ENCODE measurements at regions not wholly inside any gene's neighbourhood (a gene's known extent, or its start where the extent isn't known, plus 50 kb on each side); places are given as distances from the start of the nearest gene placed in this dataset.
"Not testable (repeated sequence)": the region's sequence is repeated elsewhere in the genome, so short reads cannot be mapped to it uniquely, and the experiment has no call there.

- Mint-ChIP-seq H3K27me3 (peaks cover 0 to 5% (median 0%) of the 10 kb centered on the region in 3 donors), H3K27ac (no peak overlapping the region), H3K4me1 (no peaks in the 10 kb centered on the region), H3K9me3 (peaks cover 0 to 13% (median 0%) of the 10 kb centered on the region in 7 donors), H3K4me3 (no peak overlapping the region), H3K36me3 (no peaks in the 10 kb centered on the region)
- DNase-seq (no peak), ATAC-seq (ENCODE audit: low read depth in 2 of 2) (no peak)
Measured at GRCh38 chr6:79824202-79824601, 123.2 kb downstream of the ELOVL4 start.

- ATAC-seq (ENCODE audit: low read depth in 2 of 2): no peak
- Mint-ChIP-seq H3K4me1 (no peaks in the 10 kb centered on the region), H3K27me3 (peaks cover 0 to 10% (median 5%) of the 10 kb centered on the region in 3 donors), H3K9me3 (peaks cover 0 to 9% (median 0%) of the 10 kb centered on the region in 7 donors), H3K4me3 (no peak overlapping the region), H3K27ac (no peak overlapping the region), H3K36me3 (no peaks in the 10 kb centered on the region)
- no peak for DNase-seq
Measured at GRCh38 chr6:79821859-79822258, 125.5 kb downstream of the ELOVL4 start.

GRCh38 chr6:79818471-79818870, 128.9 kb downstream of the ELOVL4 start:
- H3K9me3 Mint-ChIP-seq: no peaks in the 10 kb centered on the region
- H3K4me1 Mint-ChIP-seq: no peaks in the 10 kb centered on the region
- peaks cover 0 to 11% (median 5%) of the 10 kb centered on the region in 3 donors for H3K27me3 Mint-ChIP-seq
- no peak overlapping the region for H3K27ac Mint-ChIP-seq
- DNase-seq: no peak
- H3K36me3 Mint-ChIP-seq: no peaks in the 10 kb centered on the region
- no peak overlapping the region for H3K4me3 Mint-ChIP-seq
- no peak for ATAC-seq (ENCODE audit: low read depth in 2 of 2)

- no peak overlapping the region for H3K4me3 Mint-ChIP-seq
- H3K4me1 Mint-ChIP-seq: no peaks in the 10 kb centered on the region
- H3K27me3 Mint-ChIP-seq: peaks cover 8 to 13% (median 9%) of the 10 kb centered on the region in 3 donors
Measured at GRCh38 chr6:79814940-79815339, 132.4 kb downstream of the ELOVL4 start.

GRCh38 chr6:79813854-79814709, 133.3 kb downstream of the ELOVL4 start:
- H3K36me3 Mint-ChIP-seq: no peaks in the 10 kb centered on the region
- DNase-seq (peak; percentile 38), ATAC-seq (ENCODE audit: low read depth in 2 of 2) (peak in 1 of 2 donors; percentile 61)
- H3K27ac Mint-ChIP-seq: no peak overlapping the region
- H3K4me3 Mint-ChIP-seq: no peak overlapping the region
- no peaks in the 10 kb centered on the region for H3K9me3 Mint-ChIP-seq
- H3K27me3 Mint-ChIP-seq: peaks cover 10 to 13% (median 10%) of the 10 kb centered on the region in 3 donors
- H3K4me1 Mint-ChIP-seq: no peaks in the 10 kb centered on the region

More at GRCh38 chr6:79814940-79815339, 132.4 kb downstream of the ELOVL4 start:
- H3K27ac Mint-ChIP-seq: no peak overlapping the region
- H3K9me3 Mint-ChIP-seq: no peaks in the 10 kb centered on the region
- ATAC-seq (ENCODE audit: low read depth in 2 of 2) (no peak), DNase-seq (no peak)
- H3K36me3 Mint-ChIP-seq: no peaks in the 10 kb centered on the region

GRCh38 chr6:79813143-79813850, 134.1 kb downstream of the ELOVL4 start:
- no peak overlapping the region for H3K4me3 Mint-ChIP-seq
- no peaks in the 10 kb centered on the region for H3K9me3 Mint-ChIP-seq
- DNase-seq: no peak

GRCh38 chr6:79812195-79812594, 135.2 kb downstream of the ELOVL4 start:
- Mint-ChIP-seq H3K36me3 (no peaks in the 10 kb centered on the region), H3K4me3 (no peak overlapping the region), H3K4me1 (no peaks in the 10 kb centered on the region), H3K27ac (no peak overlapping the region), H3K9me3 (peaks cover 0 to under 1% (median 0%) of the 10 kb centered on the region in 7 donors), H3K27me3 (peaks cover 14 to 18% (median 14%) of the 10 kb centered on the region in 3 donors)
- ATAC-seq (ENCODE audit: low read depth in 2 of 2) (no peak), DNase-seq (no peak)

More at GRCh38 chr6:79813143-79813850, 134.1 kb downstream of the ELOVL4 start:
- Mint-ChIP-seq H3K27ac (no peak overlapping the region), H3K4me1 (no peaks in the 10 kb centered on the region), H3K27me3 (peaks cover 8 to 18% (median 16%) of the 10 kb centered on the region in 3 donors), H3K36me3 (no peaks in the 10 kb centered on the region)
- no peak for ATAC-seq (ENCODE audit: low read depth in 2 of 2)

- ATAC-seq (ENCODE audit: low read depth in 2 of 2): no peak
- Mint-ChIP-seq H3K27ac (no peak overlapping the region), H3K27me3 (peaks cover 14 to 18% (median 14%) of the 10 kb centered on the region in 3 donors), H3K9me3 (peaks cover 0 to 14% (median 0%) of the 10 kb centered on the region in 7 donors), H3K36me3 (peaks cover 0 to 3% of the 10 kb centered on the region in 2 donors), H3K4me3 (no peak overlapping the region), H3K4me1 (no peaks in the 10 kb centered on the region)
- DNase-seq: no peak
Measured at GRCh38 chr6:79810871-79811270, 136.5 kb downstream of the ELOVL4 start.

- ATAC-seq (ENCODE audit: low read depth in 2 of 2) (no peak), DNase-seq (no peak)
- Mint-ChIP-seq H3K36me3 (peaks cover 0 to 3% of the 10 kb centered on the region in 2 donors), H3K27me3 (peaks cover 14 to 22% (median 17%) of the 10 kb centered on the region in 3 donors), H3K4me1 (no peaks in the 10 kb centered on the region), H3K27ac (no peak overlapping the region), H3K9me3 (peaks cover 0 to 20% (median 0%) of the 10 kb centered on the region in 7 donors), H3K4me3 (no peak overlapping the region)
Measured at GRCh38 chr6:79810185-79810705, 137.1 kb downstream of the ELOVL4 start.

- Mint-ChIP-seq H3K27me3 (peaks cover 18 to 31% (median 26%) of the 10 kb centered on the region in 3 donors), H3K9me3 (peaks cover 0 to 22% (median 0%) of the 10 kb centered on the region in 7 donors), H3K4me1 (no peaks in the 10 kb centered on the region)
Measured at GRCh38 chr6:79808921-79809320, 138.4 kb downstream of the ELOVL4 start.

GRCh38 chr6:79806661-79807060, 140.7 kb downstream of the ELOVL4 start:
- H3K36me3 Mint-ChIP-seq; DNase-seq; H3K4me1 Mint-ChIP-seq; ATAC-seq (ENCODE audit: low read depth in 2 of 2); H3K27ac Mint-ChIP-seq; H3K4me3 Mint-ChIP-seq: not testable (repeated sequence)
- peaks cover 0 to 22% (median 0%) of the 10 kb centered on the region in 7 donors for H3K9me3 Mint-ChIP-seq
- H3K27me3 Mint-ChIP-seq: peaks cover 18 to 31% (median 26%) of the 10 kb centered on the region in 3 donors

More at GRCh38 chr6:79808921-79809320, 138.4 kb downstream of the ELOVL4 start:
- Mint-ChIP-seq H3K36me3 (peaks cover 0 to 3% of the 10 kb centered on the region in 2 donors), H3K27ac (no peak overlapping the region), H3K4me3 (no peak overlapping the region)
- ATAC-seq (ENCODE audit: low read depth in 2 of 2): no peak
- DNase-seq: no peak

- H3K9me3 Mint-ChIP-seq: peaks cover 0 to 22% (median 0%) of the 10 kb centered on the region in 7 donors
- peak overlapping the region in 1 of 6 donors; percentile 2 for H3K27ac Mint-ChIP-seq
- H3K4me1 Mint-ChIP-seq: no peaks in the 10 kb centered on the region
- ATAC-seq (ENCODE audit: low read depth in 2 of 2) (no peak), DNase-seq (no peak)
- H3K27me3 Mint-ChIP-seq: peaks cover 18 to 23% (median 18%) of the 10 kb centered on the region in 3 donors
- H3K36me3 Mint-ChIP-seq: peaks cover 0 to 3% of the 10 kb centered on the region in 2 donors
- H3K4me3 Mint-ChIP-seq: no peak overlapping the region
Measured at GRCh38 chr6:79804732-79805131, 142.6 kb downstream of the ELOVL4 start.

- H3K4me1 Mint-ChIP-seq: no peaks in the 10 kb centered on the region
- H3K9me3 Mint-ChIP-seq: peaks cover 0 to 22% (median 0%) of the 10 kb centered on the region in 7 donors
- H3K27me3 Mint-ChIP-seq: peaks cover 18 to 24% (median 20%) of the 10 kb centered on the region in 3 donors
- H3K4me3 Mint-ChIP-seq: no peak overlapping the region
- H3K36me3 Mint-ChIP-seq: peaks cover 0 to 3% of the 10 kb centered on the region in 2 donors
- no peak for DNase-seq
- ATAC-seq (ENCODE audit: low read depth in 2 of 2): no peak
- peak overlapping the region in 1 of 6 donors; percentile 9 for H3K27ac Mint-ChIP-seq
Measured at GRCh38 chr6:79803917-79804316, 143.4 kb downstream of the ELOVL4 start.
